Heart left ventricle (tissue), 13 donors: ENCODE measurements at regions not wholly inside any gene's neighbourhood (a gene's known extent, or its start where the extent isn't known, plus 50 kb on each side); places are given as distances from the start of the nearest gene placed in this dataset.

Experiments used
- CTCF ChIP-seq, 12 donors: fragments of 200-600 bp; sonication (generic) in 4 of 12; IDR thresholded peaks; one replicate each; pipeline versions ENCODE4 v1.5.0 to v1.8.0; 2018 to 2022; ENCODE audit warnings: antibody characterized with exemption in 12 of 12, mild to moderate bottlenecking in 5 of 12
- POLR2A ChIP-seq, 2 donors: fragments of 450-650 bp; IDR thresholded peaks; one replicate each; pipeline ENCODE4 v1.6.1; 2017; ENCODE audit warnings: antibody characterized with exemption in 2 of 2, mild to moderate bottlenecking in 2 of 2, moderate library complexity in 2 of 2
- donor health status: ischemic (EF 13 %, LVEDD 7.1; RV severe dilation, severe dysfunction).
- donor health status: DM: no; HTN: yes; CAD: no.
- donor health status: DM: no; HTN: no; CAD: no.
- donor health status: ischemic (EF 25% LVEDD 6.9; RV normal size, moderate dysfunction).
- donor health status: ischemic (EF 25% LVEDD 5.7; RV mildly dilated, moderate dysfunction).
- donor health status: ischemic (EF 35%, LVEDD 5.7; RV mildly dilated, moderate dysfunction).
- donor health status: nonischemic (EF 11% LVEDD 7.7; RV severe dilation, severe dysfunction).
- donor health status: DM: yes; HTN: yes; CAD: no.
- donor health status: PGD.
- donor health status: ischemic (EF 29% LVEDD 5.4; RV normal size, mild dysfunction).
- donor health status: nonischemic (EF 23%, LVEDD 6.1; RV moderate dilation, normal function).

- TF ChIP-seq CTCF (IDR thresholded peaks at IDR 0.05) (no peak), POLR2A (IDR thresholded peaks at IDR 0.05) (no peak)
Measured at GRCh38 chr6:143607974-143608373, 69.8 kb upstream of the PHACTR2 start.
